H1 (cell line): ENCODE measurements at regions not wholly inside any gene's neighbourhood (a gene's known extent, or its start where the extent isn't known, plus 50 kb on each side); places are given as distances from the start of the nearest gene placed in this dataset.

ENCODE experiments used
- CTCF ChIA-PET: fragments of 300-600 bp; sonication (Branson Sonifier 250); formaldehyde crosslinking; loops from one replicate; lab custom pipeline; 2021; ENCODE audit not compliant: partially characterized antibody; lab: Charles Lee
- POLR2A ChIA-PET: fragments of 300-600 bp; sonication (Branson Sonifier 250); formaldehyde crosslinking; loops from one replicate; lab custom pipeline; 2021; ENCODE audit warnings: inconsistent platforms; ENCODE audit not compliant: partially characterized antibody; lab: Charles Lee
- DNase-seq, 2 experiments: peaks; one replicate each; pipeline versions ENCODE4 v3.0.0 to v3.0.0-alpha.2; 2010 to 2022; ENCODE audit warnings: low spot score in 2 of 2, low read depth in 1 of 2, mixed read lengths in 1 of 2
- FAIRE-seq: peaks from 2 replicates; lab custom pipeline; 2011; peaks lifted over from hg19 to GRCh38; lab: Jason Lieb, UNC
- H2AFZ ChIP-seq: 2 replicates; pipeline ENCODE4 v1.8.1; 2012; ENCODE audit warnings: low read length, inconsistent platforms
- H2AK5ac ChIP-seq: 2 replicates; pipeline ENCODE4 v1.6.1; 2013; ENCODE audit warnings: low read depth, low read length
- H2BK120ac ChIP-seq: replicated peaks from 2 replicates; pipeline ENCODE3; 2013; ENCODE audit warnings: low read depth, low read length, inconsistent platforms
- H2BK12ac ChIP-seq: 2 replicates; pipeline ENCODE4 v1.6.1; 2013; ENCODE audit warnings: low read depth, low read length
- H2BK15ac ChIP-seq: 2 replicates; pipeline ENCODE4 v1.6.1; 2013; ENCODE audit warnings: low read length
- H2BK20ac ChIP-seq: 2 replicates; pipeline ENCODE4 v1.6.1; 2013; ENCODE audit warnings: low read length
- H2BK5ac ChIP-seq: 2 replicates; pipeline ENCODE4 v1.6.1; 2013; ENCODE audit warnings: low read depth, low read length
- H3K14ac ChIP-seq: 2 replicates; pipeline ENCODE4 v1.6.1; 2013; ENCODE audit warnings: inconsistent platforms; ENCODE audit not compliant: insufficient read length
- H3K18ac ChIP-seq: 2 replicates; pipeline ENCODE4 v1.6.1; 2013; ENCODE audit warnings: low read length; ENCODE audit errors: extremely low read depth
- H3K23ac ChIP-seq: 2 replicates; pipeline ENCODE4 v1.6.1; 2013; ENCODE audit warnings: inconsistent platforms; ENCODE audit not compliant: insufficient read length
- H3K23me2 ChIP-seq: 2 replicates; pipeline ENCODE4 v1.6.1; 2013; ENCODE audit warnings: low read depth, low read length
- H3K27ac ChIP-seq: 2 replicates; pipeline ENCODE4 v1.6.1; 2011; ENCODE audit warnings: low read depth, low read length, inconsistent platforms
- H3K27me3 ChIP-seq, 4 experiments: replicated peaks in 1 of 4; 1 replicate in 1 of 4; 2 replicates in 3 of 4; pipeline versions ENCODE4 v1.6.1 to v1.8.1; 2011 to 2013; ENCODE audit warnings: low read length in 3 of 4, mild to moderate bottlenecking in 3 of 4, inconsistent platforms in 2 of 4, mixed read lengths in 2 of 4, moderate library complexity in 1 of 4; ENCODE audit not compliant: control insufficient read depth in 3 of 4, insufficient read depth in 3 of 4; ENCODE audit errors: extremely low read depth in 1 of 4
- H3K36me3 ChIP-seq, 4 experiments: 2 replicates each; pipeline versions ENCODE4 v1.6.1 to v1.8.1; 2011 to 2013; ENCODE audit warnings: mild to moderate bottlenecking in 4 of 4, low read length in 3 of 4, moderate library complexity in 2 of 4, control low read depth in 1 of 4, inconsistent platforms in 1 of 4; ENCODE audit not compliant: insufficient read depth in 4 of 4, control insufficient read depth in 2 of 4
- H3K4ac ChIP-seq: replicated peaks from 2 replicates; pipeline ENCODE3; 2013; ENCODE audit warnings: low read length, low read depth, mixed read lengths, inconsistent platforms; ENCODE audit not compliant: insufficient read length
- H3K4me1 ChIP-seq, 4 experiments: replicated peaks in 1 of 4; 1 replicate in 1 of 4; 2 replicates in 3 of 4; pipeline versions ENCODE4 v1.6.1 to v1.8.1; 2011 to 2013; ENCODE audit warnings: low read length in 3 of 4, inconsistent platforms in 2 of 4, mixed read lengths in 1 of 4; ENCODE audit not compliant: insufficient read depth in 4 of 4, control insufficient read depth in 3 of 4
- H3K4me2 ChIP-seq, 2 experiments: 2 replicates each; pipeline versions ENCODE4 v1.6.1 to v1.8.1; 2011 to 2013; ENCODE audit warnings: low read depth in 2 of 2, low read length in 2 of 2, control low read depth in 1 of 2, inconsistent platforms in 1 of 2, mild to moderate bottlenecking in 1 of 2; ENCODE audit not compliant: insufficient read depth in 1 of 2
- H3K4me3 ChIP-seq, 4 experiments: fragments of 200-600, 300-600 bp in 1 of 4; sonication (generic), shearing (Covaris generic), sonication (Bioruptor Twin) in 1 of 4; 2 replicates each; pipeline versions ENCODE4 v1.5.1 to v1.8.1; 2011 to 2016; ENCODE audit warnings: low read length in 4 of 4, low read depth in 3 of 4, control low read depth in 2 of 4, inconsistent platforms in 2 of 4, mild to moderate bottlenecking in 2 of 4, mixed read lengths in 1 of 4, moderate library complexity in 1 of 4; ENCODE audit not compliant: insufficient read depth in 2 of 4; ENCODE audit errors: extremely low read depth in 1 of 4
- H3K56ac ChIP-seq: replicated peaks from 2 replicates; pipeline ENCODE3; 2013; ENCODE audit warnings: low read depth, mild to moderate bottlenecking, mixed read lengths, low read length, inconsistent platforms; ENCODE audit not compliant: insufficient read length
- H3K79me1 ChIP-seq: 2 replicates; pipeline ENCODE4 v1.6.1; 2013; ENCODE audit warnings: low read depth, low read length, control low read depth
- H3K79me2 ChIP-seq, 2 experiments: 2 replicates each; pipeline versions ENCODE4 v1.6.1 to v1.8.1; 2012 to 2013; ENCODE audit warnings: low read length in 2 of 2, mild to moderate bottlenecking in 2 of 2, inconsistent platforms in 1 of 2; ENCODE audit not compliant: insufficient read depth in 2 of 2, control insufficient read depth in 1 of 2
- H3K9ac ChIP-seq, 4 experiments: replicated peaks in 1 of 4; 1 replicate in 1 of 4; 2 replicates in 3 of 4; pipeline versions ENCODE4 v1.6.1 to v1.8.1; 2011 to 2013; ENCODE audit warnings: low read depth in 3 of 4, low read length in 3 of 4, control low read depth in 2 of 4, mild to moderate bottlenecking in 2 of 4, moderate library complexity in 2 of 4, inconsistent platforms in 1 of 4; ENCODE audit errors: extremely low read depth in 1 of 4
- H3K9me3 ChIP-seq, 2 experiments: 2 replicates each; pipeline versions ENCODE4 v1.6.1 to v1.8.1; 2012 to 2013; ENCODE audit warnings: mild to moderate bottlenecking in 2 of 2, moderate library complexity in 2 of 2, control low read depth in 1 of 2, inconsistent platforms in 1 of 2, low read depth in 1 of 2, low read length in 1 of 2, mixed read lengths in 1 of 2; ENCODE audit not compliant: insufficient read depth in 2 of 2
- H4K20me1 ChIP-seq, 2 experiments: replicated peaks in 1 of 2; 2 replicates each; pipeline versions ENCODE3 to v1.8.1; 2011 to 2013; ENCODE audit warnings: inconsistent platforms in 2 of 2, low read length in 2 of 2, mild to moderate bottlenecking in 1 of 2; ENCODE audit not compliant: insufficient read depth in 2 of 2, control insufficient read depth in 1 of 2
- H4K5ac ChIP-seq: 2 replicates; pipeline ENCODE4 v1.6.1; 2013; ENCODE audit warnings: low read length, low read depth, mixed read lengths, inconsistent platforms; ENCODE audit not compliant: insufficient read length
- H4K8ac ChIP-seq: 2 replicates; pipeline ENCODE4 v1.8.0; 2013; ENCODE audit warnings: mild to moderate bottlenecking, moderate library complexity, low read length, inconsistent platforms; ENCODE audit not compliant: insufficient read depth; ENCODE audit errors: extremely low read depth
- H4K91ac ChIP-seq: replicated peaks from 2 replicates; pipeline ENCODE3; 2013; ENCODE audit warnings: low read length, mixed read lengths, inconsistent platforms; ENCODE audit not compliant: insufficient read length
- BRCA1 ChIP-seq: IDR thresholded peaks from 2 replicates; pipeline ENCODE4 v1.6.1; 2012; ENCODE audit warnings: low read depth, low read length, improper control_type of control experiment
- KDM1A ChIP-seq: fragments of 200-600, 300-600 bp; sonication (generic); IDR thresholded peaks from 2 replicates; pipeline ENCODE4 v1.7.1; 2016; ENCODE audit warnings: mild to moderate bottlenecking, low read length, borderline replicate concordance
- PHF8 ChIP-seq: fragments of 200-600 bp; sonication (generic); conservative IDR thresholded peaks from 2 replicates; pipeline ENCODE4 v1.7.1; 2012; ENCODE audit warnings: low read depth, mild to moderate bottlenecking, inconsistent platforms, low read length, moderate library complexity
- RXRA ChIP-seq: IDR thresholded peaks from 2 replicates; pipeline ENCODE4 v1.6.1; 2011; ENCODE audit warnings: low read depth, mild to moderate bottlenecking, low read length, moderate library complexity; ENCODE audit not compliant: insufficient read depth
- SAP30 ChIP-seq: fragments of 300-600 bp; sonication (generic); IDR thresholded peaks from 2 replicates; pipeline ENCODE4 v1.7.1; 2012; ENCODE audit warnings: low read length, moderate library complexity, mild to moderate bottlenecking, inconsistent platforms; ENCODE audit not compliant: insufficient read depth, insufficient replicate concordance
- TAF7 ChIP-seq: optimal IDR thresholded peaks from 2 replicates; pipeline ENCODE3; 2011; ENCODE audit warnings: low read depth, mild to moderate bottlenecking, inconsistent platforms, low read length, moderate library complexity, borderline replicate concordance
- TCF12 ChIP-seq: IDR thresholded peaks from 2 replicates; pipeline ENCODE4 v1.6.1; 2011; ENCODE audit warnings: low read depth, mild to moderate bottlenecking, low read length
- WGBS, 2 experiments: shearing (Covaris generic) in 1 of 2; methylation state at CpG; one replicate each; pipeline versions ENCODE4 v1.1.6 to v1.1.7; 2013 to 2015; ENCODE audit warnings: low lambda C conversion rate in 2 of 2, mixed read lengths in 2 of 2, inconsistent platforms in 1 of 2, low coverage in 1 of 2, missing lambda C conversion rate in 1 of 2; ENCODE audit not compliant: insufficient replicate concordance in 2 of 2, insufficient coverage in 1 of 2, insufficient read length in 1 of 2; ENCODE audit errors: extremely low coverage in 1 of 2, missing lambda C conversion rate in 1 of 2; 5-methylcytosine and 5-hydroxymethylcytosine counted together

DNA sequence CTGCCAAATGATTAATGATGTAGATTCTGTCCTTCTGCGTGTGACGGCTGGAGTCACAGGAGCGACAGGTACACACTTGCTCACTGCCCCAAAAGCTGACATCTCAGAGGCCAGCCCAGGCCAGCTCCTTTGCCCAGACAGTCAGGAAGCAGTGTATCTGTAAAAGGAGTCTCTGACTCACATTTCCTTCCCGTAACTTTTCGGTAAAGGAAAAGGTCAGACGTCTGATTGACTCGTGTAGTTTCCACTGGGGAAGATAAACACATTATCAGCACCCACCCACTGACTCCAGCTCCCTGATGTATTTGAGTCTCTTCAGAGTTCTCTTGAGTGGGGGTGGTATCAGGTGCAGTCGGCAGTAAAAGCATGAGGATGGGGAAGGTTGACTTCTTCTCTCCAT is 64.4 kb upstream of the WWC1 start:
- Histone ChIP-seq H3K4ac (no peak overlapping the region), H2BK5ac (no peak overlapping the region), H3K36me3 (no peaks in the 10 kb centered on the region), H3K14ac (no peak overlapping the region), H4K20me1 (no peaks in the 10 kb centered on the region), H3K56ac (no peak overlapping the region), H2BK12ac (no peak overlapping the region), H3K9me3 (no peaks in the 10 kb centered on the region), H3K9ac (no peak overlapping the region), H3K23ac (no peak overlapping the region), H2BK15ac (no peak overlapping the region), H4K8ac (no peak overlapping the region), H2AFZ (no peak overlapping the region), H3K4me2 (no peak overlapping the region), H3K27me3 (no peaks in the 10 kb centered on the region), H3K18ac (no peak overlapping the region), H3K27ac (no peak overlapping the region), H3K4me1 (peaks cover 0 to 4% (median under 1%) of the 10 kb centered on the region in 4 experiments; a peak in 3 of 7 replicates), H2AK5ac (no peak overlapping the region), H3K79me2 (no peaks in the 10 kb centered on the region), H3K4me3 (no peak overlapping the region), H3K79me1 (no peaks in the 10 kb centered on the region; the same call in 1 of the 2 replicates), H4K91ac (no peak overlapping the region), H4K5ac (no peak overlapping the region), H3K23me2 (no peaks in the 10 kb centered on the region), H2BK20ac (no peak overlapping the region), H2BK120ac (no peak overlapping the region)
- TF ChIP-seq PHF8: no peak
- TF ChIP-seq BRCA1: no peak
- no peak for TF ChIP-seq SAP30
- no peak for TF ChIP-seq KDM1A
- no peak for TF ChIP-seq RXRA
- TF ChIP-seq TCF12: no peak
- TF ChIP-seq TAF7: no peak
- CTCF ChIA-PET: interaction anchor here (0.8 to 1.4 kb wide), 2 partner anchors 9 to 15 kb away, joined by 3 read pairs; no protein-coding TSS in a partner anchor
- POLR2A ChIA-PET: no interaction called here
- FAIRE-seq (no peak), DNase-seq (no peak)
- WGBS, 2 experiments: 96% methylated on average over 8 of the region's 8 CpGs; no CpG with 5 or more reads in 1 of the 2 experiments
